SU-DHL-6 (cell line): ENCODE measurements at regions not wholly inside any gene's neighbourhood (a gene's known extent, or its start where the extent isn't known, plus 50 kb on each side); places are given as distances from the start of the nearest gene placed in this dataset.

Experiments
- H2AFZ ChIP-seq: fragments of 200-600 bp; sonication (generic); 2 replicates; pipeline ENCODE4 v1.6.1; 2014; ENCODE audit warnings: low read depth, mild to moderate bottlenecking, moderate library complexity, mixed read lengths, antibody characterized with exemption, low read length; ENCODE audit not compliant: severe bottlenecking
- H3F3A ChIP-seq: fragments of 200-600 bp; shearing (Covaris generic); 2 replicates; pipeline ENCODE4 v1.6.0; 2016; ENCODE audit warnings: antibody characterized with exemption, mild to moderate bottlenecking; ENCODE audit not compliant: insufficient read depth
- H3K27ac ChIP-seq: fragments of 200-600 bp; sonication (generic); 2 replicates; pipeline ENCODE4 v1.5.1; 2016; ENCODE audit warnings: low read depth, mild to moderate bottlenecking, low read length, moderate library complexity, mixed read lengths
- H3K27me3 ChIP-seq: fragments of 200-600 bp; sonication (generic), shearing (Covaris generic); 2 replicates; pipeline ENCODE4 v1.6.0; 2014; ENCODE audit warnings: mild to moderate bottlenecking, low read length
- H3K36me3 ChIP-seq: fragments of 200-600 bp; sonication (generic); 2 replicates; pipeline ENCODE4 v1.6.1; 2014; ENCODE audit warnings: mild to moderate bottlenecking, low read length, mixed read lengths
- H3K4me2 ChIP-seq: fragments of 300-600, 200-600 bp; shearing (Covaris generic), sonication (generic); 2 replicates; pipeline ENCODE4 v1.6.0; 2014; ENCODE audit warnings: low read length, low read depth, mild to moderate bottlenecking; ENCODE audit not compliant: poor library complexity, severe bottlenecking
- H3K4me3 ChIP-seq: fragments of 200-600 bp; sonication (generic); 2 replicates; pipeline ENCODE4 v1.5.1; 2014; ENCODE audit warnings: antibody characterized with exemption, low read length, mild to moderate bottlenecking, mixed read lengths; ENCODE audit not compliant: insufficient read depth, poor library complexity, severe bottlenecking
- H3K79me2 ChIP-seq: fragments of 200-600 bp; sonication (generic); 2 replicates; pipeline ENCODE4 v1.6.1; 2014; ENCODE audit warnings: mild to moderate bottlenecking, low read length, moderate library complexity; ENCODE audit not compliant: insufficient read depth
- H3K9ac ChIP-seq: fragments of 200-600 bp; sonication (generic); 2 replicates; pipeline ENCODE4 v1.7.0; 2014; ENCODE audit warnings: mild to moderate bottlenecking, low read length
- H3K9me2 ChIP-seq: fragments of 200-600 bp; sonication (generic); replicated peaks from 2 replicates; pipeline ENCODE4 v1.6.1; 2014; ENCODE audit warnings: low read length; ENCODE audit not compliant: insufficient read depth
- H3K9me3 ChIP-seq: fragments of 200-600 bp; sonication (generic); 2 replicates; pipeline ENCODE4 v1.6.1; 2014; ENCODE audit warnings: low read length, mixed read lengths; ENCODE audit not compliant: insufficient read depth
- H4K20me1 ChIP-seq: fragments of 200-600 bp; sonication (generic); 2 replicates; pipeline ENCODE4 v1.6.1; 2014; ENCODE audit warnings: low read depth, mild to moderate bottlenecking, antibody characterized with exemption, low read length, moderate library complexity, mixed read lengths
- EZH2phosphoT487 ChIP-seq: fragments of 200-600 bp; sonication (generic), shearing (Covaris generic); conservative IDR thresholded peaks from 2 replicates; pipeline ENCODE4 v1.6.1; 2018; ENCODE audit warnings: mild to moderate bottlenecking, antibody characterized with exemption, low read length, moderate library complexity, mixed read lengths
- TF ChIP-seq, protein P1 (sequence below): fragments of 200-600 bp; sonication (generic); IDR thresholded peaks from one replicate; pipeline ENCODE4 v1.5.1; 2017; ENCODE audit warnings: antibody characterized with exemption, mild to moderate bottlenecking, low read length, moderate library complexity; ENCODE audit not compliant: insufficient read depth, poor library complexity, severe bottlenecking

GRCh38 chr6:144449911-144450597, 164.9 kb downstream of the UTRN start:
- Histone ChIP-seq H3K9ac (no peak overlapping the region), H3K9me2 (no peaks in the 10 kb centered on the region), H3K4me3 (no peak overlapping the region), H4K20me1 (no peaks in the 10 kb centered on the region), H3K27ac (no peak overlapping the region), H3K27me3 (no peaks in the 10 kb centered on the region), H3K79me2 (no peaks in the 10 kb centered on the region), H3K4me2 (no peak overlapping the region), H3F3A (no peaks in the 10 kb centered on the region), H2AFZ (no peak overlapping the region), H3K9me3 (no peaks in the 10 kb centered on the region), H3K36me3 (no peaks in the 10 kb centered on the region)
- TF ChIP-seq, protein P1, sequence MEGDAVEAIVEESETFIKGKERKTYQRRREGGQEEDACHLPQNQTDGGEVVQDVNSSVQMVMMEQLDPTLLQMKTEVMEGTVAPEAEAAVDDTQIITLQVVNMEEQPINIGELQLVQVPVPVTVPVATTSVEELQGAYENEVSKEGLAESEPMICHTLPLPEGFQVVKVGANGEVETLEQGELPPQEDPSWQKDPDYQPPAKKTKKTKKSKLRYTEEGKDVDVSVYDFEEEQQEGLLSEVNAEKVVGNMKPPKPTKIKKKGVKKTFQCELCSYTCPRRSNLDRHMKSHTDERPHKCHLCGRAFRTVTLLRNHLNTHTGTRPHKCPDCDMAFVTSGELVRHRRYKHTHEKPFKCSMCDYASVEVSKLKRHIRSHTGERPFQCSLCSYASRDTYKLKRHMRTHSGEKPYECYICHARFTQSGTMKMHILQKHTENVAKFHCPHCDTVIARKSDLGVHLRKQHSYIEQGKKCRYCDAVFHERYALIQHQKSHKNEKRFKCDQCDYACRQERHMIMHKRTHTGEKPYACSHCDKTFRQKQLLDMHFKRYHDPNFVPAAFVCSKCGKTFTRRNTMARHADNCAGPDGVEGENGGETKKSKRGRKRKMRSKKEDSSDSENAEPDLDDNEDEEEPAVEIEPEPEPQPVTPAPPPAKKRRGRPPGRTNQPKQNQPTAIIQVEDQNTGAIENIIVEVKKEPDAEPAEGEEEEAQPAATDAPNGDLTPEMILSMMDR = no peak
- no peak for TF ChIP-seq EZH2phosphoT487

- Histone ChIP-seq H3K9me3 (no peaks in the 10 kb centered on the region), H3K79me2 (no peaks in the 10 kb centered on the region), H3F3A (no peaks in the 10 kb centered on the region), H3K27me3 (no peaks in the 10 kb centered on the region), H3K9me2 (no peaks in the 10 kb centered on the region), H2AFZ (no peak overlapping the region), H3K9ac (no peak overlapping the region), H3K4me3 (no peak overlapping the region), H3K27ac (no peak overlapping the region), H4K20me1 (no peaks in the 10 kb centered on the region), H3K36me3 (no peaks in the 10 kb centered on the region), H3K4me2 (no peak overlapping the region)
- TF ChIP-seq EZH2phosphoT487 = no peak
- TF ChIP-seq, protein P1 = no peak
Observed at GRCh38 chr6:144460327-144461095, 175.4 kb downstream of the UTRN start.

GRCh38 chr6:144462058-144462457, 176.9 kb downstream of the UTRN start:
- Histone ChIP-seq H3F3A (no peaks in the 10 kb centered on the region), H3K27me3 (no peaks in the 10 kb centered on the region), H3K4me3 (no peak overlapping the region), H3K9ac (no peak overlapping the region), H2AFZ (no peak overlapping the region), H3K4me2 (no peak overlapping the region), H3K79me2 (no peaks in the 10 kb centered on the region), H3K27ac (no peak overlapping the region), H3K36me3 (no peaks in the 10 kb centered on the region), H3K9me2 (no peaks in the 10 kb centered on the region), H3K9me3 (no peaks in the 10 kb centered on the region), H4K20me1 (no peaks in the 10 kb centered on the region)
- no peak for TF ChIP-seq EZH2phosphoT487

DNA sequence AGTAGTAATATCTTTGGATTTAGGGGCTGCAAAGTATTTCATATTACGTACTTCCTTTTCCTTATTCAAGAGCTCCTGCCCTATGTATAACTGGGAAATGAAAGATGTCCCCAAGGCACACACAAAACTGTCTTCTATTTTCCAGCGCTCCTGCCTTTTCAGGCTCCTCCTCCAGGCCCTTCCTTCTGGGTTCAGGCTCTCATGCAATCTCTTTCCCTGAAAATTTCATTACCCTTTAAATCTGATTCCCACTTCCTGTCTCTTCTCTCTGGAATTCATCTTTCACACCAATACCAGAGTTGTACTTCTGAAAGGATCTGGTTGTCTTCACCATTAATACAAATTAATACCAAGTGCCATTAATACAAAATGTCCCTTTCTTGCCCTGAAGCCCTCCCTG, 181.6 kb downstream of the UTRN start:
- no peak overlapping the region for H3K4me3 ChIP-seq
- no peak overlapping the region for H3K27ac ChIP-seq
- H3K79me2 ChIP-seq = no peaks in the 10 kb centered on the region
- H3K9ac ChIP-seq = no peak overlapping the region
- H2AFZ ChIP-seq = no peak overlapping the region
- no peak overlapping the region for H3K4me2 ChIP-seq
- no peaks in the 10 kb centered on the region for H3K36me3 ChIP-seq
- H4K20me1 ChIP-seq = no peaks in the 10 kb centered on the region
- TF ChIP-seq EZH2phosphoT487 = no peak
- TF ChIP-seq, protein P1 = no peak
- no peaks in the 10 kb centered on the region for H3K9me3 ChIP-seq
- no peaks in the 10 kb centered on the region for H3K9me2 ChIP-seq
- no peaks in the 10 kb centered on the region for H3F3A ChIP-seq
- no peaks in the 10 kb centered on the region for H3K27me3 ChIP-seq
